ENCODE measurements at regions not wholly inside any gene's neighbourhood (a gene's known extent, or its start where the extent isn't known, plus 50 kb on each side); places are given as distances from the start of the nearest gene placed in this dataset.

GRCh38 chr5:60521376-60522291 is 178.3 kb downstream of the DEPDC1B start:
- Histone ChIP-seq H3K27me3 (no peaks in the 10 kb centered on the region), H3K4me1 (peaks cover 0 to 26% (median 6%) of the 10 kb centered on the region in 4 donors), H3K9me3 (no peaks in the 10 kb centered on the region), H3K36me3 (no peaks in the 10 kb centered on the region), H3K27ac (peak overlapping the region; percentile 15 to 75 (median 60)), H3K4me3 (no peak overlapping the region)
- 37 to 55% methylated on average over 3 to 5 of the region's 5 CpGs for WGBS, 2 donors (ENCODE audit: low coverage in 1 of 2)
- TF ChIP-seq POLR2A (IDR thresholded peaks at IDR 0.05) (no peak), POLR2AphosphoS5 (IDR thresholded peaks at IDR 0.05) (no peak), CTCF (IDR thresholded peaks at IDR 0.05) (no peak), EP300 (IDR thresholded peaks at IDR 0.05; ENCODE audit: low read depth) (no peak)
- intact Hi-C loops (cut with DNase I; ENCODE audit: low total_unique reads) (no loop called here), in situ Hi-C loops (cut with MboI; ENCODE audit: low pct_ligation_motif_present in 1 of 4, low pct_unique_long_range_greater_than_20kb in 1 of 4, low sequenced_read_pairs in 3 of 4) (no loop called here)
- DNase-seq = no peak

- WGBS, 2 donors (ENCODE audit: low coverage in 1 of 2) = 44 to 79% methylated on average over 3 to 6 of the region's 6 CpGs
- peaks cover 0 to 26% (median 6%) of the 10 kb centered on the region in 4 donors for H3K4me1 ChIP-seq
- no peak overlapping the region for H3K4me3 ChIP-seq
- peak overlapping the region; percentile 15 to 75 (median 60) for H3K27ac ChIP-seq
- intact Hi-C loops (cut with DNase I; ENCODE audit: low total_unique reads) (no loop called here), in situ Hi-C loops (cut with MboI; ENCODE audit: low pct_ligation_motif_present in 1 of 4, low pct_unique_long_range_greater_than_20kb in 1 of 4, low sequenced_read_pairs in 3 of 4) (no loop called here)
- TF ChIP-seq POLR2AphosphoS5 (IDR thresholded peaks at IDR 0.05) (no peak), EP300 (IDR thresholded peaks at IDR 0.05; ENCODE audit: low read depth) (no peak), CTCF (IDR thresholded peaks at IDR 0.05) (no peak), POLR2A (IDR thresholded peaks at IDR 0.05) (no peak)
- H3K36me3 ChIP-seq = no peaks in the 10 kb centered on the region
- no peaks in the 10 kb centered on the region for H3K9me3 ChIP-seq
- H3K27me3 ChIP-seq = no peaks in the 10 kb centered on the region
- DNase-seq = no peak
Measured at GRCh38 chr5:60520451-60521227, 179.3 kb downstream of the DEPDC1B start.

GRCh38 chr5:60519372-60519771 is 180.6 kb downstream of the DEPDC1B start:
- no peaks in the 10 kb centered on the region for H3K9me3 ChIP-seq
- intact Hi-C loops (cut with DNase I; ENCODE audit: low total_unique reads) = no loop called here
- in situ Hi-C loops (cut with MboI; ENCODE audit: low pct_ligation_motif_present in 1 of 4, low pct_unique_long_range_greater_than_20kb in 1 of 4, low sequenced_read_pairs in 3 of 4) = no loop called here
- H3K27ac ChIP-seq = peak overlapping the region; percentile 15 to 75 (median 60)
- no peak for DNase-seq
- TF ChIP-seq POLR2AphosphoS5 (IDR thresholded peaks at IDR 0.05) = no peak
- no peak for TF ChIP-seq CTCF (IDR thresholded peaks at IDR 0.05)
- TF ChIP-seq POLR2A (IDR thresholded peaks at IDR 0.05) = no peak
- TF ChIP-seq EP300 (IDR thresholded peaks at IDR 0.05; ENCODE audit: low read depth) = no peak
- WGBS, 2 donors (ENCODE audit: low coverage in 1 of 2) = 33 to 46% methylated on average over 1 of the region's 1 CpG
- H3K4me3 ChIP-seq = no peak overlapping the region
- no peaks in the 10 kb centered on the region for H3K36me3 ChIP-seq
- no peaks in the 10 kb centered on the region for H3K27me3 ChIP-seq
- peaks cover 0 to 26% (median 6%) of the 10 kb centered on the region in 4 donors for H3K4me1 ChIP-seq

- no peaks in the 10 kb centered on the region for H3K27me3 ChIP-seq
- H3K4me3 ChIP-seq = no peak overlapping the region
- intact Hi-C loops (cut with DNase I; ENCODE audit: low total_unique reads) (no loop called here), in situ Hi-C loops (cut with MboI; ENCODE audit: low pct_ligation_motif_present in 1 of 4, low pct_unique_long_range_greater_than_20kb in 1 of 4, low sequenced_read_pairs in 3 of 4) (no loop called here)
- H3K36me3 ChIP-seq = no peaks in the 10 kb centered on the region
- no peaks in the 10 kb centered on the region for H3K9me3 ChIP-seq
- TF ChIP-seq EP300 (IDR thresholded peaks at IDR 0.05; ENCODE audit: low read depth) (no peak), CTCF (IDR thresholded peaks at IDR 0.05) (no peak), POLR2A (IDR thresholded peaks at IDR 0.05) (no peak), POLR2AphosphoS5 (IDR thresholded peaks at IDR 0.05) (no peak)
- peaks cover 0 to 23% (median 6%) of the 10 kb centered on the region in 4 donors for H3K4me1 ChIP-seq
- 97 to 100% methylated on average over 1 to 3 of the region's 3 CpGs for WGBS, 2 donors (ENCODE audit: low coverage in 1 of 2)
- no peak for DNase-seq
- peak overlapping the region in 3 of 4 donors; percentile 57 to 75 (median 63) for H3K27ac ChIP-seq
Measured at GRCh38 chr5:60517850-60518249, 182.1 kb downstream of the DEPDC1B start.

All from transverse colon (tissue), 4 donors.